NB4 (cell line): ENCODE measurements at regions not wholly inside any gene's neighbourhood (a gene's known extent, or its start where the extent isn't known, plus 50 kb on each side); places are given as distances from the start of the nearest gene placed in this dataset.

Experiments
- CTCF ChIP-seq: IDR thresholded peaks from one replicate; pipeline ENCODE4 v1.5.1; 2012; ENCODE audit warnings: low read depth, low read length
- POLR2A ChIP-seq: IDR thresholded peaks from 2 replicates; pipeline ENCODE4 v1.6.1; 2011; ENCODE audit warnings: mild to moderate bottlenecking; ENCODE audit not compliant: insufficient read length; ENCODE audit errors: extremely low read depth

GRCh38 chr17:71003736-71004135, 834.4 kb downstream of the KCNJ2 start:
- TF ChIP-seq CTCF (no peak), POLR2A (no peak)
